CD4-positive, alpha-beta T cell (primary cell): ENCODE measurements at regions not wholly inside any gene's neighbourhood (a gene's known extent, or its start where the extent isn't known, plus 50 kb on each side); places are given as distances from the start of the nearest gene placed in this dataset.

Source experiments
- ATAC-seq: fragments of 200-7000 bp; cut with Tn5 transposase; one replicate; pipeline ENCODE4 v1.10.0; 2022; ENCODE audit warnings: mild to moderate bottlenecking; ENCODE audit not compliant: poor library complexity
- CTCF ChIA-PET: fragments of 350-600 bp; sonication (Branson Sonifier 250); formaldehyde crosslinking; loops from one replicate; lab custom pipeline; 2021; ENCODE audit warnings: antibody characterized with exemption, inconsistent platforms; lab: Charles Lee
- POLR2A ChIA-PET: fragments of 350-600 bp; sonication (Branson Sonifier 250); formaldehyde crosslinking; loops from one replicate; lab custom pipeline; 2021; ENCODE audit warnings: antibody characterized with exemption, inconsistent platforms; lab: Charles Lee
- DNase-seq, 14 experiments: peaks; one replicate each; pipeline ENCODE4 v3.0.0-alpha.2; 2013 to 2020; ENCODE audit warnings: mixed read lengths in 2 of 14
- H3K27ac ChIP-seq, 2 donors: one replicate each; pipeline versions ENCODE4 v1.5.1 to v1.7.0; 2013; ENCODE audit warnings: low read length in 2 of 2, low read depth in 1 of 2, mild to moderate bottlenecking in 1 of 2
- H3K27me3 ChIP-seq, 2 experiments: 1 replicate in 1 of 2; 2 replicates in 1 of 2; pipeline versions ENCODE4 v1.6.1 to v1.7.0; 2013; ENCODE audit warnings: low read length in 2 of 2, control low read depth in 1 of 2, mild to moderate bottlenecking in 1 of 2, moderate library complexity in 1 of 2; ENCODE audit not compliant: insufficient read depth in 2 of 2, control insufficient read depth in 1 of 2
- H3K36me3 ChIP-seq: one replicate; pipeline ENCODE4 v1.6.1; 2013; ENCODE audit warnings: low read length, control low read depth; ENCODE audit not compliant: insufficient read depth
- H3K4me1 ChIP-seq: one replicate; pipeline ENCODE4 v1.6.1; 2013; ENCODE audit warnings: low read length, control low read depth; ENCODE audit not compliant: insufficient read depth
- H3K4me3 ChIP-seq: one replicate; pipeline ENCODE4 v1.5.1; 2013; ENCODE audit warnings: mild to moderate bottlenecking, low read length, moderate library complexity
- H3K9me3 ChIP-seq, 2 experiments: 1 replicate in 1 of 2; 2 replicates in 1 of 2; pipeline versions ENCODE4 v1.6.1 to v1.7.0; 2013; ENCODE audit warnings: low read length in 2 of 2, mild to moderate bottlenecking in 2 of 2, control low read depth in 1 of 2, moderate library complexity in 1 of 2; ENCODE audit not compliant: control insufficient read depth in 1 of 2, insufficient read depth in 1 of 2
- H3K27ac Mint-ChIP-seq: one replicate; pipeline ENCODE4 v1.8.0; 2020; ENCODE audit warnings: mixed read lengths
- H3K27me3 Mint-ChIP-seq: one replicate; pipeline ENCODE4 v1.8.0; 2021; ENCODE audit warnings: mixed read lengths
- H3K36me3 Mint-ChIP-seq: one replicate; pipeline ENCODE4 v1.8.0; 2021; ENCODE audit warnings: low read depth, mixed read lengths
- H3K4me1 Mint-ChIP-seq: one replicate; pipeline ENCODE4 v1.8.0; 2021; ENCODE audit warnings: low read depth, mixed read lengths
- H3K4me3 Mint-ChIP-seq: one replicate; pipeline ENCODE4 v1.8.0; 2020; ENCODE audit warnings: mild to moderate bottlenecking, mixed read lengths
- H3K9me3 Mint-ChIP-seq: one replicate; pipeline ENCODE4 v1.8.0; 2020; ENCODE audit warnings: mixed read lengths
- CTCF ChIP-seq: fragments of 200-600 bp; IDR thresholded peaks from one replicate; pipeline ENCODE4 v1.8.0; 2022; ENCODE audit warnings: antibody characterized with exemption, mild to moderate bottlenecking
- intact Hi-C, 2 experiments: fragments of 100-400 bp; cut with DNase I in 1 of 2; cut with micrococcal nuclease in 1 of 2; formaldehyde crosslinking; loops; one replicate each; pipeline versions ENCODE4 v1.15.1 to v1.9.0; 2023 to 2025; cut with DNase I, micrococcal nuclease

GRCh38 chr6:74057326-74057725 lies 361.3 kb downstream of the CD109 start:
- CTCF ChIA-PET, result interaction anchor here (1.0 kb wide), 1 partner anchor 8 kb away, joined by 3 read pairs; no protein-coding TSS in a partner anchor
- intact Hi-C loops, result no loop called here

GRCh38 chr6:74054190-74054589 lies 358.2 kb downstream of the CD109 start:
- ATAC-seq (no peak), DNase-seq (no peak)
- TF ChIP-seq CTCF, result no peak
- POLR2A ChIA-PET, result no interaction called here
- H3K27ac ChIP-seq, result no peak overlapping the region
- intact Hi-C loops, result no loop called here
- no peak overlapping the region for H3K27ac Mint-ChIP-seq
- H3K9me3 Mint-ChIP-seq, result peaks cover 4% of the 10 kb centered on the region
- CTCF ChIA-PET, result no interaction called here
- no peak overlapping the region for H3K4me3 ChIP-seq
- no peaks in the 10 kb centered on the region for H3K27me3 ChIP-seq
- H3K4me1 Mint-ChIP-seq, result no peaks in the 10 kb centered on the region
- H3K27me3 Mint-ChIP-seq, result peaks cover 6% of the 10 kb centered on the region
- H3K36me3 Mint-ChIP-seq, result no peaks in the 10 kb centered on the region
- H3K9me3 ChIP-seq, result no peaks in the 10 kb centered on the region
- H3K36me3 ChIP-seq, result no peaks in the 10 kb centered on the region
- H3K4me3 Mint-ChIP-seq, result no peak overlapping the region
- H3K4me1 ChIP-seq, result no peaks in the 10 kb centered on the region

More at GRCh38 chr6:74057326-74057725, 361.3 kb downstream of the CD109 start:
- no peak overlapping the region for H3K4me3 ChIP-seq
- H3K27me3 Mint-ChIP-seq, result peaks cover 6% of the 10 kb centered on the region
- no peaks in the 10 kb centered on the region for H3K4me1 ChIP-seq
- TF ChIP-seq CTCF, result no peak
- H3K4me1 Mint-ChIP-seq, result no peaks in the 10 kb centered on the region
- H3K9me3 Mint-ChIP-seq, result peaks cover 4% of the 10 kb centered on the region
- no peaks in the 10 kb centered on the region for H3K36me3 ChIP-seq
- H3K27ac ChIP-seq, result no peak overlapping the region
- POLR2A ChIA-PET, result no interaction called here
- H3K36me3 Mint-ChIP-seq, result no peaks in the 10 kb centered on the region
- H3K27ac Mint-ChIP-seq, result no peak overlapping the region
- DNase-seq (no peak), ATAC-seq (no peak)
- no peak overlapping the region for H3K4me3 Mint-ChIP-seq
- H3K9me3 ChIP-seq, result no peaks in the 10 kb centered on the region
- H3K27me3 ChIP-seq, result no peaks in the 10 kb centered on the region

- no peak for ATAC-seq
- intact Hi-C loops, result no loop called here
- Histone ChIP-seq H3K27ac (no peak overlapping the region), H3K36me3 (no peaks in the 10 kb centered on the region), H3K4me3 (no peak overlapping the region), H3K4me1 (no peaks in the 10 kb centered on the region), H3K9me3 (no peaks in the 10 kb centered on the region), H3K27me3 (no peaks in the 10 kb centered on the region)
- Mint-ChIP-seq H3K27ac (no peak overlapping the region), H3K36me3 (no peaks in the 10 kb centered on the region), H3K27me3 (peaks cover 6% of the 10 kb centered on the region), H3K9me3 (peaks cover 1% of the 10 kb centered on the region), H3K4me1 (no peaks in the 10 kb centered on the region), H3K4me3 (no peak overlapping the region)
- ChIA-PET POLR2A (no interaction called here), CTCF (no interaction called here)
- DNase-seq, result no peak
- TF ChIP-seq CTCF, result no peak
Measured at GRCh38 chr6:74050921-74051320, 354.9 kb downstream of the CD109 start.
